CD4-positive, alpha-beta memory T cell (primary cell): ENCODE measurements at regions not wholly inside any gene's neighbourhood (a gene's known extent, or its start where the extent isn't known, plus 50 kb on each side); places are given as distances from the start of the nearest gene placed in this dataset.

Experiments
- CTCF ChIA-PET: fragments of 350-600 bp; sonication (Branson Sonifier 250); formaldehyde crosslinking; loops from one replicate; lab custom pipeline; 2021; ENCODE audit warnings: inconsistent platforms; ENCODE audit not compliant: partially characterized antibody; lab: Charles Lee
- POLR2A ChIA-PET: fragments of 350-600 bp; sonication (Branson Sonifier 250); formaldehyde crosslinking; loops from one replicate; lab custom pipeline; 2021; ENCODE audit not compliant: partially characterized antibody; lab: Charles Lee
- DNase-seq, 5 donors: peaks; one replicate each; pipeline versions ENCODE4 v3.0.0 to v3.0.0-alpha.2; 2020 to 2022; ENCODE audit warnings: mixed read lengths in 1 of 5
- H3K27ac ChIP-seq: one replicate; pipeline ENCODE4 v1.7.0; 2013; ENCODE audit warnings: low read depth, low read length
- H3K27me3 ChIP-seq: 2 replicates; pipeline ENCODE4 v1.7.0; 2013; ENCODE audit warnings: mild to moderate bottlenecking, low read length, moderate library complexity; ENCODE audit not compliant: insufficient read depth
- H3K36me3 ChIP-seq: 2 replicates; pipeline ENCODE4 v1.7.0; 2013; ENCODE audit warnings: mild to moderate bottlenecking, low read length, moderate library complexity; ENCODE audit not compliant: insufficient read depth
- H3K4me1 ChIP-seq: 2 replicates; pipeline ENCODE4 v1.7.0; 2013; ENCODE audit warnings: mild to moderate bottlenecking, low read length, moderate library complexity; ENCODE audit not compliant: insufficient read depth
- H3K4me3 ChIP-seq, 2 donors: one replicate each; pipeline ENCODE4 v1.7.0; 2013; ENCODE audit warnings: low read length in 2 of 2, mild to moderate bottlenecking in 1 of 2
- H3K9me3 ChIP-seq, 2 donors: one replicate each; pipeline ENCODE4 v1.7.0; 2013; ENCODE audit warnings: low read length in 2 of 2, control low read depth in 1 of 2; ENCODE audit not compliant: control insufficient read depth in 1 of 2
- H3K27ac Mint-ChIP-seq, 7 donors: one replicate each; pipeline ENCODE4 v1.8.0; 2020 to 2021; ENCODE audit warnings: mixed read lengths in 7 of 7, mild to moderate bottlenecking in 6 of 7, inconsistent platforms in 3 of 7, moderate library complexity in 3 of 7
- H3K27me3 Mint-ChIP-seq, 2 donors: one replicate each; pipeline ENCODE4 v1.8.0; 2020 to 2021; ENCODE audit warnings: mixed read lengths in 2 of 2
- H3K36me3 Mint-ChIP-seq, 2 donors: one replicate each; pipeline ENCODE4 v1.8.0; 2020 to 2021; ENCODE audit warnings: mixed read lengths in 2 of 2, inconsistent platforms in 1 of 2, mild to moderate bottlenecking in 1 of 2
- H3K4me1 Mint-ChIP-seq, 4 donors: one replicate each; pipeline ENCODE4 v1.8.0; 2020 to 2021; ENCODE audit warnings: mixed read lengths in 4 of 4, mild to moderate bottlenecking in 1 of 4
- H3K4me3 Mint-ChIP-seq, 8 donors: one replicate each; pipeline ENCODE4 v1.8.0; 2020 to 2021; ENCODE audit warnings: mixed read lengths in 8 of 8, mild to moderate bottlenecking in 7 of 8, moderate library complexity in 6 of 8, inconsistent platforms in 3 of 8
- H3K9me3 Mint-ChIP-seq, 8 donors: one replicate each; pipeline ENCODE4 v1.8.0; 2020 to 2021; ENCODE audit warnings: mixed read lengths in 8 of 8, mild to moderate bottlenecking in 5 of 8, inconsistent platforms in 3 of 8, moderate library complexity in 1 of 8
- intact Hi-C: fragments of 100-400 bp; cut with micrococcal nuclease; formaldehyde crosslinking; loops from one replicate; pipeline ENCODE4 v1.15.1; 2023

DNA sequence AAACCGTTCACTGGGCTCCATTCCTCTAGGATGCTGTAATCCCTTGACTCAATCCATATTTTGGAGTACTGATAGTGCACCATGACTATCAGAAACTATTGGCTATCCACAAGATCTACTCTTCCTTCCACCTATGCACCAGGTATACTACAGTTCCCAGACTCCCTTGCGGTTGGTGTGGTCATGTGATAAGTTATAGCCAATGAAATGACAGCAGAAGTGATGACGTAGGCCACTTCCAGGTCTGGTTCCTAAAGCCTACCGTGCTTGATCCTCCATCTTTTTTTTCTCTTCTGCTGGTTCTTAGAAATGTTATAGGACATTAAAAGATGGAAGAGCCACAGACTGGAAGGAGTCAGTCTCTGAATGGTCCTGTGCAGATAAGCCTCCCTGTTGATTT lies 278.8 kb upstream of the C16orf82 start:
- Mint-ChIP-seq H3K27me3 (peaks cover 13 to 20% of the 10 kb centered on the region in 2 donors), H3K27ac (no peak overlapping the region), H3K4me3 (no peak overlapping the region), H3K9me3 (peaks cover 0 to 2% (median 0%) of the 10 kb centered on the region in 8 donors), H3K36me3 (no peaks in the 10 kb centered on the region), H3K4me1 (no peaks in the 10 kb centered on the region)
- H3K9me3 ChIP-seq = no peaks in the 10 kb centered on the region
- intact Hi-C loops = no loop called here
- no peak for DNase-seq
- H3K4me1 ChIP-seq = no peaks in the 10 kb centered on the region
- no peaks in the 10 kb centered on the region for H3K36me3 ChIP-seq
- no peak overlapping the region for H3K27ac ChIP-seq
- ChIA-PET CTCF (no interaction called here), POLR2A (no interaction called here)
- no peaks in the 10 kb centered on the region for H3K27me3 ChIP-seq
- no peak overlapping the region for H3K4me3 ChIP-seq

DNA sequence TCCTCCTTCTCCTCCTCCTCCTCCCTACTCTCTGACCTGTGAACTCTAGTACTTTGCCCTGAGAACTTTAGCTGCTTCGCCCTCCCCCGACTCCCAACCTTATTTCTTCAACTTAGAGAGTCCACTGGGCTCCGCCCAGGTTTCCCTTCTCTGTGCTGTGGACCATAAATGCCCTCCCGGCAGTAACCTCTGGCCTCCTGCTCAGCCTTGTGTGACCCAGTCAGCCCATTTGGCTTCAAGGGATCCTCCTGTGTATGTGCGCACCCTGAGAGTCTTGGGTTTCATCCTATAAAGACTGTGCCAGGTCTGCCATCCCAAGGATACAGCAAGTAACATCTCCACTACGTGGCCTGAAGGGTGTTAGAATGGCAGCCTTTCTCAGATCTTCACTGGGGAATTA lies 275.6 kb upstream of the C16orf82 start:
- no peak overlapping the region for H3K27ac ChIP-seq
- no peak for DNase-seq
- ChIA-PET POLR2A (no interaction called here), CTCF (interaction anchor here (0.6 kb wide), 1 partner anchor 424 kb away, joined by 4 read pairs; no protein-coding TSS in a partner anchor)
- H3K4me1 ChIP-seq = no peaks in the 10 kb centered on the region
- H3K4me1 Mint-ChIP-seq = peaks cover 0 to 4% (median 0%) of the 10 kb centered on the region in 4 donors
- no peak overlapping the region for H3K4me3 Mint-ChIP-seq
- no peak overlapping the region for H3K4me3 ChIP-seq
- intact Hi-C loops = no loop called here
- H3K9me3 ChIP-seq = no peaks in the 10 kb centered on the region
- peak overlapping the region in 2 of 7 donors; percentile 19 to 22 for H3K27ac Mint-ChIP-seq
- no peaks in the 10 kb centered on the region for H3K27me3 ChIP-seq
- no peaks in the 10 kb centered on the region for H3K36me3 Mint-ChIP-seq
- H3K9me3 Mint-ChIP-seq = peaks cover 0 to 2% (median 0%) of the 10 kb centered on the region in 8 donors
- no peaks in the 10 kb centered on the region for H3K36me3 ChIP-seq
- peaks cover 11 to 19% of the 10 kb centered on the region in 2 donors for H3K27me3 Mint-ChIP-seq

DNA sequence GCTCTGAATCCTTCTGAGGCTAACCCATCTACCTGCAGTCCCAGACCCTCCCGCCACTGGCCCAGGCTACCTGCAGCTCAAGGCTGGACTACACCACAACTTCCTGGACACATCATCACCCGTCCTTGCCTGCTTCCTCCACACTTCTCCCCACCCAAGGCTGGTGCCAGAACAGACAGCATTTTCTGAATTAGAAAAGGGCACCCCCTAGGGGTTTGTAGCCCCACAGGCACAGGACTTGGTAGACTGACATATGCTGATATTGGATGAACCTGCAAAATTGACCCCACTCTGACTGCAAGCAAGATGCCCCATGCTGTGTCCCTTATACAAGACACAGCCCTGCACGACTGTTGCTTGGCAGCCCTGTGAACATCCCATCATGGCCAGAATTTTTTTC lies 271.5 kb upstream of the C16orf82 start:
- Histone ChIP-seq H3K27ac (no peak overlapping the region), H3K9me3 (no peaks in the 10 kb centered on the region), H3K27me3 (no peaks in the 10 kb centered on the region), H3K4me3 (no peak overlapping the region), H3K36me3 (no peaks in the 10 kb centered on the region), H3K4me1 (no peaks in the 10 kb centered on the region)
- Mint-ChIP-seq H3K27me3 (peaks cover 20 to 21% of the 10 kb centered on the region in 2 donors), H3K4me1 (peaks cover 0 to 4% (median 0%) of the 10 kb centered on the region in 4 donors), H3K36me3 (no peaks in the 10 kb centered on the region), H3K9me3 (peaks cover 0 to 2% (median 0%) of the 10 kb centered on the region in 8 donors), H3K4me3 (no peak overlapping the region), H3K27ac (no peak overlapping the region)
- DNase-seq = no peak
- POLR2A ChIA-PET = no interaction called here
- intact Hi-C loops = no loop called here
- CTCF ChIA-PET = no interaction called here

DNA sequence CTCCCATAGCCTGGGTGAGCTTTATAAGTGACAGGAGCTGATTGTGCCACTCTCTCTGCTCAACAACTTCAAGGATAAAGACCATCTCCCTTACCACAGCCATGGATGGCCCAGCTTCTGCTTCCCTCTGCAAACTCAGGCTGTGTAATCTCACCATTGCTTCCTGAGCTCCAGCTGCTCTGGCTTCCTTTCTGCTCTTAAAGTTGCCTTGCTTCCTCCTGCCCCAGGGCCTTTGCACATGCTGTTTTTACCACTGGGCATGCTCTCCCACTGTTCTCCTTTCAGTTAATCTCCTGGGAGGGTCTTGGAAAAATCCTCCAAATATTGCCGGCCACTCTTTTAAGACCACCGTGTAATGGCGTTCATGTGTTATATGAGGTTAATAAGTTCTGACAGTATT lies 265.1 kb upstream of the C16orf82 start:
- Mint-ChIP-seq H3K4me1 (no peaks in the 10 kb centered on the region), H3K27me3 (peaks cover 16 to 18% of the 10 kb centered on the region in 2 donors), H3K4me3 (no peak overlapping the region), H3K27ac (no peak overlapping the region), H3K36me3 (no peaks in the 10 kb centered on the region), H3K9me3 (no peaks in the 10 kb centered on the region)
- Histone ChIP-seq H3K4me3 (no peak overlapping the region), H3K9me3 (no peaks in the 10 kb centered on the region), H3K27ac (no peak overlapping the region), H3K36me3 (no peaks in the 10 kb centered on the region), H3K27me3 (no peaks in the 10 kb centered on the region), H3K4me1 (no peaks in the 10 kb centered on the region)
- intact Hi-C loops = no loop called here
- DNase-seq = no peak
- POLR2A ChIA-PET = no interaction called here
- CTCF ChIA-PET = no interaction called here

DNA sequence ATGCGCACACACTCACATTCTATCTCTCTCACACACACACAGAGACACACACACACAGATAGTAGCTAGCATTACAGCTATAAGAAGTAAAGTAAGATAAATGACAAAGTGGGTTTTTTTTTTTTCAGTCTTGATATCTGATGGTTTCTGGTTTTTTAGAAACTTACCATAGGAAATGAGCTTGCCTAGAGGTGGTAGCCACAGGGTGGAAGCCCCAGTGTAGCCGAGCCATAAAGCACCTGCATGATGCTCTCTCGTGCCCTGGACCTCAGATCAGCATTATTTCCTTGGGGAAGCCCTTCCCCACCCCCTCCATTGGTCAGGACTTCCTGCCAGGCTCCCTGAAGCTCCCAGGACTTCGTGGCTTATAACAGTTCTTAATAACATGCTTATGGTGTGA lies 264.3 kb upstream of the C16orf82 start:
- H3K27me3 ChIP-seq = no peaks in the 10 kb centered on the region
- H3K4me3 ChIP-seq = no peak overlapping the region
- peak overlapping the region in 1 of 7 donors; percentile 19 for H3K27ac Mint-ChIP-seq
- no peaks in the 10 kb centered on the region for H3K9me3 ChIP-seq
- DNase-seq = no peak
- no peaks in the 10 kb centered on the region for H3K4me1 ChIP-seq
- H3K9me3 Mint-ChIP-seq = peaks cover 0 to 3% (median 0%) of the 10 kb centered on the region in 8 donors
- no peaks in the 10 kb centered on the region for H3K36me3 ChIP-seq
- ChIA-PET CTCF (no interaction called here), POLR2A (no interaction called here)
- H3K27ac ChIP-seq = no peak overlapping the region
- intact Hi-C loops = no loop called here
- H3K27me3 Mint-ChIP-seq = peaks cover 15 to 17% of the 10 kb centered on the region in 2 donors
- H3K4me1 Mint-ChIP-seq = no peaks in the 10 kb centered on the region
- H3K4me3 Mint-ChIP-seq = no peak overlapping the region
- H3K36me3 Mint-ChIP-seq = no peaks in the 10 kb centered on the region

DNA sequence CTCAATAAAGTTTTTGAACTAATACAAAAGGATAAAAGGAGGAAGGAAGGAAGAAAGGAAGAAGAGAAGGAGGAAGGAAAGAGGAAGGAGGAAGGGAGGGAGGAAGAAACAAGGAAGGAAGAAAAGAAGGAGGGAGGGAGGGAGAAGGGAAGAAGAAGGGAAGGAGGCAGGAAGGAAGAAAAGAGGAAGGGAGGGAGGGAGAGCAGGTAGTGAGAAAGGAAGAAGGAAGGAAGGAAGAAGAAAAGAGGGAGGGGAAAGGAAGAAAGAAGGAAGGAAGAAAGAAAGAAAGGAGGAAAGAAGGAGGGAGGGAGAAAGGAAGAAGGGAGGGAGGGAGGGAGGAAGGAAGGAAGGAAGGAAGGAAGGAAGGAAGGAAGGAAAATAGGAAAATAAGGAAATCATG lies 263.8 kb upstream of the C16orf82 start:
- Histone ChIP-seq H3K36me3 (no peaks in the 10 kb centered on the region), H3K27ac (no peak overlapping the region), H3K4me3 (no peak overlapping the region), H3K4me1 (no peaks in the 10 kb centered on the region), H3K27me3 (no peaks in the 10 kb centered on the region), H3K9me3 (no peaks in the 10 kb centered on the region)
- H3K36me3 Mint-ChIP-seq = no peaks in the 10 kb centered on the region
- no peak for DNase-seq
- peaks cover 14 to 16% of the 10 kb centered on the region in 2 donors for H3K27me3 Mint-ChIP-seq
- CTCF ChIA-PET = no interaction called here
- no peak overlapping the region for H3K4me3 Mint-ChIP-seq
- no peak overlapping the region for H3K27ac Mint-ChIP-seq
- POLR2A ChIA-PET = no interaction called here
- H3K9me3 Mint-ChIP-seq = peaks cover 0 to 3% (median 0%) of the 10 kb centered on the region in 8 donors
- intact Hi-C loops = no loop called here
- no peaks in the 10 kb centered on the region for H3K4me1 Mint-ChIP-seq

DNA sequence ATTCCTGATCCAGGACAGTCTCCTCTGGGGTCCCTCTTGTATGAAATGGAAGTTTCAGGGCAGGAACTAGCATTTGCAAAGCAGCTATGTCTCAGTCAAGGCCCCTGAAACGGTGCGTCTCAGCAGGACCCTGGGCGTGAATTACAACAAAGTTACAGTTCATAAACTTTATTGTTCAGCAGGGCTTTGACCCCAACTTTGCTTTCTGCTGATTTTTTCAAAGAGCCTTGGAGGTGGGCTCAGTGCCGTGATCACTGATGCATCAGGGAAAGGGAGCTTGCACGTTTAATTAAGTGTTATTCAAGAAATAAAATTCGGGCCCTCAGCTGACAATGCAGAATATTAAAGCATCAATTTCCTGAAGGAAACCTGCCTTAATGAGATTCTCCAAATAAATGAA lies 260.1 kb upstream of the C16orf82 start:
- no peaks in the 10 kb centered on the region for H3K36me3 ChIP-seq
- no peaks in the 10 kb centered on the region for H3K9me3 ChIP-seq
- Mint-ChIP-seq H3K36me3 (no peaks in the 10 kb centered on the region), H3K27ac (no peak overlapping the region), H3K4me3 (no peak overlapping the region), H3K4me1 (no peaks in the 10 kb centered on the region), H3K27me3 (peaks cover 8 to 11% of the 10 kb centered on the region in 2 donors), H3K9me3 (peaks cover 0 to 4% (median 0%) of the 10 kb centered on the region in 8 donors)
- CTCF ChIA-PET = no interaction called here
- POLR2A ChIA-PET = no interaction called here
- H3K4me1 ChIP-seq = no peaks in the 10 kb centered on the region
- intact Hi-C loops = no loop called here
- H3K27me3 ChIP-seq = no peaks in the 10 kb centered on the region
- no peak overlapping the region for H3K27ac ChIP-seq
- no peak for DNase-seq
- H3K4me3 ChIP-seq = no peak overlapping the region

DNA sequence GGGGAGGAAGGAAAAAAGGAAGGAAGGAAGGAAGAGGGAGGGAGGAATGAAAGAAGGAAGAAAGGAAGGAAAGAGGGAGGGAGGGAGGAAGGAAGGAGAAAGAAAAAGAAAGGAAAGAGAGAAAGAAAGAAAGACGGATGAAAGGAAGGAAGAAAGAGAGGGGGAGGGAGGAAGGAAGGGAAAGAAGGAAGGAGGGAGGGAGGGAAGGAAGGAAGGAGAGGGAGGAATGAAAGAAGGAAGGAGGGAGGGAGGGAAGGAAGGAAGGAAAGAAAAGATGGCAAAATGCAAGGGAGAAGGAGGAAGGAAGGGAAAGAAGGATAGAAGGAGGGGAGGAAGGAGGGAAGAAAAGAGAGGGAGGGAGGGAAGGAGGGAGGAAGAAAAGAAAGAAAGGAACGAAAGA lies 257.3 kb upstream of the C16orf82 start:
- no peak overlapping the region for H3K4me3 Mint-ChIP-seq
- H3K4me3 ChIP-seq = no peak overlapping the region
- POLR2A ChIA-PET = no interaction called here

More for the DNA sequence above, 257.3 kb upstream of the C16orf82 start:
- Mint-ChIP-seq H3K36me3 (no peaks in the 10 kb centered on the region), H3K27ac (no peak overlapping the region), H3K9me3 (peaks cover 0 to 4% (median 0%) of the 10 kb centered on the region in 8 donors), H3K27me3 (peaks cover 6 to 7% of the 10 kb centered on the region in 2 donors), H3K4me1 (no peaks in the 10 kb centered on the region)
- intact Hi-C loops = no loop called here
- Histone ChIP-seq H3K4me1 (no peaks in the 10 kb centered on the region), H3K27me3 (no peaks in the 10 kb centered on the region), H3K27ac (no peak overlapping the region), H3K9me3 (no peaks in the 10 kb centered on the region), H3K36me3 (no peaks in the 10 kb centered on the region)
- CTCF ChIA-PET = no interaction called here
- no peak for DNase-seq
